Thyroid gland (tissue), 4 donors: ENCODE measurements at regions not wholly inside any gene's neighbourhood (a gene's known extent, or its start where the extent isn't known, plus 50 kb on each side); places are given as distances from the start of the nearest gene placed in this dataset.

Experiments used
- DNase-seq, 2 donors: peaks; one replicate each; pipeline ENCODE4 v3.0.0-alpha.2; 2019
- H3K27ac ChIP-seq, 3 donors: fragments of 200-600 bp; sonication (generic); 1 replicate in 2 of 3; 2 replicates in 1 of 3; pipeline ENCODE4 v1.5.1; 2016 to 2019; ENCODE audit warnings: mild to moderate bottlenecking in 1 of 3, moderate library complexity in 1 of 3
- H3K27me3 ChIP-seq: fragments of 200-600 bp; sonication (generic); one replicate; pipeline ENCODE4 v1.5.1; 2019
- H3K36me3 ChIP-seq, 2 donors: fragments of 200-600 bp; sonication (generic); one replicate each; pipeline ENCODE4 v1.5.1; 2016 to 2019
- H3K4me1 ChIP-seq, 2 donors: fragments of 200-600 bp; sonication (generic); one replicate each; pipeline ENCODE4 v1.5.1; 2017 to 2019
- H3K4me3 ChIP-seq, 3 donors: fragments of 200-600 bp; sonication (generic); replicated peaks in 1 of 3; 1 replicate in 2 of 3; 2 replicates in 1 of 3; pipeline ENCODE4 v1.5.1; 2016; ENCODE audit warnings: mild to moderate bottlenecking in 1 of 3
- H3K9me3 ChIP-seq: fragments of 200-600 bp; sonication (generic); one replicate; pipeline ENCODE4 v1.5.1; 2017
- CTCF ChIP-seq, 6 experiments: fragments of 200-600 bp in 3 of 6; fragments of 450-650 bp in 3 of 6; sonication (generic) in 3 of 6; IDR thresholded peaks; one replicate each; pipeline ENCODE4 v1.5.1; 2016 to 2019; ENCODE audit warnings: antibody characterized with exemption in 6 of 6, mild to moderate bottlenecking in 2 of 6, inconsistent platforms in 1 of 6, moderate library complexity in 1 of 6
- POLR2A ChIP-seq, 2 donors: fragments of 450-650 bp; IDR thresholded peaks; one replicate each; pipeline ENCODE4 v1.6.1; 2017; ENCODE audit warnings: antibody characterized with exemption in 2 of 2, mild to moderate bottlenecking in 2 of 2, moderate library complexity in 1 of 2
- WGBS, 2 donors: methylation state at CpG; one replicate each; pipeline ENCODE4 v1.1.5; 2017; 5-methylcytosine and 5-hydroxymethylcytosine counted together
- intact Hi-C: fragments of 100-400 bp; cut with DNase I; formaldehyde crosslinking; loops from one replicate; pipeline ENCODE4 v1.15.1; 2023

- no peak for TF ChIP-seq POLR2A (IDR thresholded peaks at IDR 0.05)
- no peak for TF ChIP-seq CTCF (IDR thresholded peaks at IDR 0.05)
- no peak overlapping the region for H3K4me3 ChIP-seq
- no peaks in the 10 kb centered on the region for H3K4me1 ChIP-seq
- no peaks in the 10 kb centered on the region for H3K36me3 ChIP-seq
- H3K27me3 ChIP-seq, result no peaks in the 10 kb centered on the region
- DNase-seq, result no peak
- H3K27ac ChIP-seq, result no peak overlapping the region
- no peaks in the 10 kb centered on the region for H3K9me3 ChIP-seq
- 94 to 95% methylated on average over 8 of the region's 8 CpGs for WGBS, 2 donors
- intact Hi-C loops, result no loop called here
Measured at GRCh38 chr6:8361259-8361658, 74.1 kb downstream of the SLC35B3 start.

DNA sequence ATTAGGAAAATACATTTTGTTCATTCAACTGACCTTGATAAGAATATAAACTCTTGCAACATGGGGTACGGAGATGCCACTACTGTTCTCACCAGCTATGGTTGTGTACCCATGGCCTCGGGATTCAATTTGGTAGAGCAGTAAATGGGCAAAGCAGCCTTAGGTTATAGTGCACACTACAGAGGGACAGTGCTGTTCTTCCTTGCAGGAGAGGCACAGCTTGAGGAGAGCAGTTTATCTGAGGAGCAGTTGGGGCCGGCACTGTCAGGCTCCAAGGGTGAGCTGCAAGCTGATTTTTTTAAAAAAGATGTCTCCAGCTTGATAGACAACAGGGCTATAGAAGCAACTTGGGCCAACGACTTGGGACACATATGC is 82.4 kb downstream of the SLC35B3 start:
- TF ChIP-seq CTCF (IDR thresholded peaks at IDR 0.05), result no peak
- no peak for TF ChIP-seq POLR2A (IDR thresholded peaks at IDR 0.05)
- Histone ChIP-seq H3K27me3 (no peaks in the 10 kb centered on the region), H3K27ac (no peak overlapping the region), H3K4me1 (no peaks in the 10 kb centered on the region), H3K4me3 (no peak overlapping the region), H3K9me3 (no peaks in the 10 kb centered on the region), H3K36me3 (no peaks in the 10 kb centered on the region)
- no peak for DNase-seq
- intact Hi-C loops, result no loop called here
- 84 to 86% methylated on average over 3 to 4 of the region's 4 CpGs for WGBS, 2 donors

- TF ChIP-seq POLR2A (IDR thresholded peaks at IDR 0.05) (no peak), CTCF (IDR thresholded peaks at IDR 0.05) (no peak)
- H3K27me3 ChIP-seq, result no peaks in the 10 kb centered on the region
- H3K4me3 ChIP-seq, result no peak overlapping the region
- H3K36me3 ChIP-seq, result no peaks in the 10 kb centered on the region
- no peak overlapping the region for H3K27ac ChIP-seq
- H3K4me1 ChIP-seq, result no peaks in the 10 kb centered on the region
- no peaks in the 10 kb centered on the region for H3K9me3 ChIP-seq
- 90 to 92% methylated on average over 1 of the region's 1 CpG for WGBS, 2 donors
- intact Hi-C loops, result no loop called here
- DNase-seq, result no peak
Measured at GRCh38 chr6:8352335-8352965, 82.9 kb downstream of the SLC35B3 start.

DNA sequence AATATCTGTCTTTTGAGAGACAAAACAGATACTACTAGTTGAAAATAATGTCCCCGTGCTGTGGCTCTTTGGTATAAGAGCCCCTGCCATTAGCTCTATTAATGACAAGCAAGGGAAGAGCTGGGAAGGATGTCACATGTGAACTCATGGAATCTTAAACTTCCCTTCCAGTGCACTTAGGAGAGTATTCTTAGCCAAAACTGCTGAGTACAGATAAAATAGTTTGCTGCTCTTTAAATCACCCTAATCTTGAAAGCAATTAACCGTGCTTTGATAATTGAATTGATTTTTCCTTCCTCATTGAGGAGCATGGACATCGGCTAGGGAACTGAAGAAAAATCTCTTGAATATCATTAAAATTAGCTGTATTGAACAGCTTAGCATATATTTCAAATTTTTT is 91.7 kb downstream of the SLC35B3 start:
- no peak overlapping the region for H3K27ac ChIP-seq
- H3K4me3 ChIP-seq, result no peak overlapping the region
- H3K36me3 ChIP-seq, result no peaks in the 10 kb centered on the region
- no peaks in the 10 kb centered on the region for H3K4me1 ChIP-seq
- TF ChIP-seq CTCF (IDR thresholded peaks at IDR 0.05) (no peak), POLR2A (IDR thresholded peaks at IDR 0.05) (no peak)
- H3K9me3 ChIP-seq, result no peaks in the 10 kb centered on the region
- DNase-seq, result no peak
- H3K27me3 ChIP-seq, result no peaks in the 10 kb centered on the region
- intact Hi-C loops, result no loop called here
- 66 to 69% methylated on average over 3 of the region's 3 CpGs for WGBS, 2 donors

DNA sequence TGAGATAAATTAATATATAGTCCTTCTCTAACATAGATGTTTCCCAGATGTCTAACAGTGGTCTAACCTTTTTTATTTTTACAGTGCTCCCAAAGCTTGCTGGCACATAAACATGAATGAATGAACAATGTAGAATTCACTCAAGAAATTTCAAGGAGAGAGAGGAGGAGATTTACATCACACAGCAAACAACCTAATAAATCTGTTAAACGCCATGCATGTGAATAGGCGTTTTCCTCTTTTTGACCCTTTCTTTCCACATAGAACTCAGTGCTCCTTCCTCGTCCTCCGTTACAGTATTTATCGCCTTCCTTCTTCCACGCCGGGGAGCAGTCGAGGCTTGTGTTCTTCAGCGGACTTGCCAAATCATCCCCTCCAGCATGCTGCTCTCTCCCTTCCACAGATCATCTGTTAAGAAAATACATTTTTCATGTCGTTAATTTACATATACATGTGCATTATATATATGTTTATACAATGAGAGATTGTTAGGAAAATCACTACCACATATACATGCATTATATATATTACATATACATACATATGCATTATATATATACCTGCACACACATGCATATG is 93.0 kb downstream of the SLC35B3 start:
- DNase-seq, result no peak
- Histone ChIP-seq H3K9me3 (no peaks in the 10 kb centered on the region), H3K4me3 (no peak overlapping the region), H3K27me3 (no peaks in the 10 kb centered on the region), H3K27ac (no peak overlapping the region), H3K36me3 (no peaks in the 10 kb centered on the region), H3K4me1 (no peaks in the 10 kb centered on the region)
- TF ChIP-seq POLR2A (IDR thresholded peaks at IDR 0.05) (no peak), CTCF (IDR thresholded peaks at IDR 0.05) (no peak)
- intact Hi-C loops, result no loop called here
- WGBS, 2 donors, result 84 to 87% methylated on average over 10 of the region's 10 CpGs
